ENCODE measurements at regions not wholly inside any gene's neighbourhood (a gene's known extent, or its start where the extent isn't known, plus 50 kb on each side); places are given as distances from the start of the nearest gene placed in this dataset.

- H3K4me1 Mint-ChIP-seq (ENCODE audit: low read depth) = no peaks in the 10 kb centered on the region
- H3K9me3 Mint-ChIP-seq = no peaks in the 10 kb centered on the region
- CTCF ChIA-PET = no interaction called here
- no peak overlapping the region for H3K27ac Mint-ChIP-seq
- no peaks in the 10 kb centered on the region for H3K36me3 Mint-ChIP-seq (ENCODE audit: low read depth)
- no peak overlapping the region for H3K4me3 Mint-ChIP-seq
- ATAC-seq = no peak
- no peaks in the 10 kb centered on the region for H3K27me3 Mint-ChIP-seq
- intact Hi-C loops (cut with micrococcal nuclease) = no loop called here
- TF ChIP-seq CTCF (IDR thresholded peaks at IDR 0.05) = no peak
- POLR2A ChIA-PET = no interaction called here
- DNase-seq = no peak
Measured at GRCh38 chr15:93360976-93361375, 272.0 kb upstream of the RGMA start.

DNA sequence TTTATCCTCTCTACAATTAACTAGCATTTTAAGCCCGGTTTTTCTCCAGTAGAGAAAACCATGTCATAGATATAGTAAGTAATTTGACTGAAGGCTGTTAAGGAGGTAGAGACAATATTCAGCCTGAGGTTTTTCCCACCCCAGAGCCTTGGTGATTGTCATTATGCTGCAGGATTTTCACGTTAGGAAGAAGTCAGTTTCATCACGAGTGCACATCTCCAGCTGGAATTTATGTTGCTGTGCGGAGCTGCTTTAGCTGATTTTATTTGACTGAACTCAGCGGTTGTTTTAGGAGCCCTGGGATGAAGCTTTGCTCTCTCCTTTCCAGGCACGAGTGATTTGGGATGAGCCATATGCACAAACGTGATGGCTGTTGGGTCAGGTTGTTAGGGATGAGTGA is 271.3 kb upstream of the RGMA start:
- no peaks in the 10 kb centered on the region for H3K27me3 Mint-ChIP-seq
- DNase-seq = no peak
- no peaks in the 10 kb centered on the region for H3K36me3 Mint-ChIP-seq (ENCODE audit: low read depth)
- ChIA-PET CTCF (no interaction called here), POLR2A (no interaction called here)
- no peak for TF ChIP-seq CTCF (IDR thresholded peaks at IDR 0.05)
- no peaks in the 10 kb centered on the region for H3K4me1 Mint-ChIP-seq (ENCODE audit: low read depth)
- intact Hi-C loops (cut with micrococcal nuclease) = no loop called here
- H3K27ac Mint-ChIP-seq = no peak overlapping the region
- no peak overlapping the region for H3K4me3 Mint-ChIP-seq
- no peak for ATAC-seq
- no peaks in the 10 kb centered on the region for H3K9me3 Mint-ChIP-seq

- ATAC-seq = no peak
- H3K27ac Mint-ChIP-seq = no peak overlapping the region
- TF ChIP-seq CTCF (IDR thresholded peaks at IDR 0.05) = no peak
- no peaks in the 10 kb centered on the region for H3K4me1 Mint-ChIP-seq (ENCODE audit: low read depth)
- ChIA-PET CTCF (no interaction called here), POLR2A (no interaction called here)
- no peak overlapping the region for H3K4me3 Mint-ChIP-seq
- no peaks in the 10 kb centered on the region for H3K36me3 Mint-ChIP-seq (ENCODE audit: low read depth)
- no peaks in the 10 kb centered on the region for H3K27me3 Mint-ChIP-seq
- intact Hi-C loops (cut with micrococcal nuclease) = no loop called here
- no peaks in the 10 kb centered on the region for H3K9me3 Mint-ChIP-seq
- DNase-seq = no peak
Measured at GRCh38 chr15:93359425-93360131, 270.6 kb upstream of the RGMA start.

GRCh38 chr15:93359060-93359408 is 270.0 kb upstream of the RGMA start:
- DNase-seq = no peak
- Mint-ChIP-seq H3K9me3 (no peaks in the 10 kb centered on the region), H3K27ac (no peak overlapping the region), H3K36me3 (ENCODE audit: low read depth) (no peaks in the 10 kb centered on the region), H3K4me1 (ENCODE audit: low read depth) (no peaks in the 10 kb centered on the region), H3K4me3 (no peak overlapping the region), H3K27me3 (no peaks in the 10 kb centered on the region)
- POLR2A ChIA-PET = no interaction called here
- intact Hi-C loops (cut with micrococcal nuclease) = no loop called here
- ATAC-seq = no peak
- TF ChIP-seq CTCF (IDR thresholded peaks at IDR 0.05) = no peak
- CTCF ChIA-PET = no interaction called here

DNA sequence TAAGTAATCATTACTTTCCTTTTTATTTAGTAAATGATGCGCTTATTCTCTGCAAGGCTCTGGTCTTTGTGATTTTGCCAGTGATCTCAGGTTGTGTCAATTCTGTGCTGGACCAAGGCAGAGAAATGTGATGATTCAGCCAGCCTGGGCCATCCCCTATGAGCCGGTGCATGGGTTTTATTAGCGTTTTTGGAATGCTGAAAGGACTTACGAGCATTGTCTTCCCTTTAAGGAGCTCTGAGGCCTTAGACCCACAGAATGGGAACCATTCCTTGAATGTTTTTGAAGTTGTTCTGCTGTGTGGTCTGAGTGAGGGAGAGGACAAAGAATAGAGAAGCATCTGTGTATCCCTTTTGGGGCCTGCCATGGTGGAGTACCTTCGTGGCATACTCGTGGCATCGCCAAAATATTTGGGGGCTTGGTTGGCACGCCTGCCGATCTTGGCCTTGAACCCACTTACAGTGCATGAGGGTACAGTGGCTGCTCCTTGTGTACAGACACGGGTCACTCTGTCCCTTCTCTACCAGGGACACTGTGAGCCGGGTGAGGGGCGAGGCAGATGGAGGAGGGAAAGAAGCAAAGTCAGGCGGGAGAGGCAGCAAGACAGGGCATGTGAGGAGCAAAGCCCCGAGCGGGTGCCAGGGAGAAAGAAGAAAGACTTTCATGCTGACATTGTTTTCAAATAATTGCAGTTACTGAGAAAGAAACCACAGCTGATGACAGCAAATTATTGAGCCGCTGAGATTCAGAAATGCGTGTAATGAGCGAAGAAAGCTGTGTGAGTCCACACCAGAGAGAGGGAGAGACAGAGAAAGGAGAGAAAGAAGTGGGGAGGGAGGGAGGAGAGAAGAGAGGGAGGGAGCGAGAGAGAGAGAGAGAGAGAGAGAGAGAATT is 269.4 kb upstream of the RGMA start:
- Mint-ChIP-seq H3K4me3 (no peak overlapping the region), H3K36me3 (ENCODE audit: low read depth) (no peaks in the 10 kb centered on the region), H3K9me3 (no peaks in the 10 kb centered on the region), H3K4me1 (ENCODE audit: low read depth) (no peaks in the 10 kb centered on the region), H3K27me3 (no peaks in the 10 kb centered on the region), H3K27ac (no peak overlapping the region)
- intact Hi-C loops (cut with micrococcal nuclease) = no loop called here
- CTCF ChIA-PET = interaction anchor here (1.0 kb wide), 1 partner anchor 836 kb away, joined by 3 read pairs; no protein-coding TSS in a partner anchor
- no peak for TF ChIP-seq CTCF (IDR thresholded peaks at IDR 0.05)
- no peak for ATAC-seq
- POLR2A ChIA-PET = no interaction called here
- no peak for DNase-seq
